AG04449 (cell line): ENCODE measurements at regions not wholly inside any gene's neighbourhood (a gene's known extent, or its start where the extent isn't known, plus 50 kb on each side); places are given as distances from the start of the nearest gene placed in this dataset.
"Not testable (repeated sequence)": the region's sequence is repeated elsewhere in the genome, so short reads cannot be mapped to it uniquely, and the experiment has no call there.

Experiments
- CTCF ChIA-PET: fragments of 350-600 bp; formaldehyde crosslinking; extraction: SDS; loops from one replicate; lab custom pipeline; 2021; ENCODE audit warnings: antibody characterized with exemption; lab: Yijun Ruan, JAX
- POLR2A ChIA-PET: fragments of 400-600, 350-600 bp; formaldehyde crosslinking; extraction: SDS; loops from one replicate; lab custom pipeline; 2020; ENCODE audit warnings: antibody characterized with exemption, inconsistent platforms; lab: Yijun Ruan, JAX
- DNase-seq: peaks from one replicate; pipeline ENCODE4 v3.0.0-alpha.2; 2010; ENCODE audit warnings: low read depth, low spot score
- H3K4me3 ChIP-seq: 2 replicates; pipeline ENCODE4 v1.5.1; 2011; ENCODE audit warnings: low read depth, mild to moderate bottlenecking, control low read depth, low read length
- CTCF ChIP-seq: IDR thresholded peaks from one replicate; pipeline ENCODE4 v1.5.1; 2011; ENCODE audit warnings: mild to moderate bottlenecking, moderate library complexity, low read length, control low read depth, inconsistent platforms; ENCODE audit not compliant: insufficient read depth; ENCODE audit errors: missing control alignments

DNA sequence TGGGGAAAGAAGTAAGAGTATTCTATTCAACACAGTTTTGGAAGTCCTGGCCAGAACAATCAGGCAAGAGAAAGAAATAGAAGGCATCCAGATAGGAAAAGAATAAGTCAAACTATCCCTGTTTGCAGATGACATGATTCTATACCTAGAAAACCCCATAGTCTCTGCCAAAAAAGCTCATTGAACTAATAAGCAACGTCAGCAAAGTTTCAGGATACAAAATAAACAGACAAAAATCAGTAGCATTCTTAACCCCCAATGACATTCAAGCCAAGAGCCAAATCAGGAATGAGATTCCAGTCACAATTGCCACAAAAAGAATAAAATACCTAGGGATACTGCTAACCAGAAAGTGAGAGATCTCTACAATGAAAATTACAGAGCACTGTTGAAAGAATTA, 99.4 kb upstream of the MITF start:
- ChIA-PET POLR2A (no interaction called here), CTCF (no interaction called here)
- DNase-seq = no peak
- no peak overlapping the region for H3K4me3 ChIP-seq
- TF ChIP-seq CTCF = no peak

DNA sequence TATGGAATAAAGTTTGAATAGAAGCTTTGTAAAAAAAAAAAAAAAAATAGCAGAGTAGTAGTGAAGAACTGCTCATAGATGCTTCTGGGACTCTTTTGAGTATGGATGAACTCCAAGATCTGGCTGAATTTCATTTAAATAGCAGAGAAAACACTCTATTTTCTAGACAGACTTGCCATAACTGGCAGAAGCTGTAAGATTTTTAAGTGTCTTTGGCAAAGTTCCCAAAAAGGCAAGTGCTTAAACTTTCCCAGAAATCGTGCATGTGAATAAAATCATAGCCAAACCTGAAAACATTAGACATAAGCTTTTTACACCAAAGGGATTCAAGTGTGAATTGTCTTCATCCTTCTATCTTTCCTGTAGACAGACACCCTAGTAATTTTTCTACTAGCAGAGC, 110.3 kb upstream of the MITF start:
- ChIA-PET POLR2A (no interaction called here), CTCF (no interaction called here)
- no peak for DNase-seq
- TF ChIP-seq CTCF = no peak
- no peak overlapping the region for H3K4me3 ChIP-seq

- ChIA-PET CTCF (no interaction called here), POLR2A (no interaction called here)
- no peak for TF ChIP-seq CTCF
- no peak overlapping the region for H3K4me3 ChIP-seq
- no peak for DNase-seq
Measured at GRCh38 chr3:69613286-69613685, 126.0 kb upstream of the MITF start.

- TF ChIP-seq CTCF = no peak
- no peak for DNase-seq
- no peak overlapping the region for H3K4me3 ChIP-seq
- ChIA-PET CTCF (no interaction called here), POLR2A (no interaction called here)
Measured at GRCh38 chr3:69612791-69613190, 126.5 kb upstream of the MITF start.

GRCh38 chr3:69609566-69609965, 129.7 kb upstream of the MITF start:
- POLR2A ChIA-PET, H3K4me3 ChIP-seq, DNase-seq, CTCF ChIA-PET: not testable (repeated sequence)

DNA sequence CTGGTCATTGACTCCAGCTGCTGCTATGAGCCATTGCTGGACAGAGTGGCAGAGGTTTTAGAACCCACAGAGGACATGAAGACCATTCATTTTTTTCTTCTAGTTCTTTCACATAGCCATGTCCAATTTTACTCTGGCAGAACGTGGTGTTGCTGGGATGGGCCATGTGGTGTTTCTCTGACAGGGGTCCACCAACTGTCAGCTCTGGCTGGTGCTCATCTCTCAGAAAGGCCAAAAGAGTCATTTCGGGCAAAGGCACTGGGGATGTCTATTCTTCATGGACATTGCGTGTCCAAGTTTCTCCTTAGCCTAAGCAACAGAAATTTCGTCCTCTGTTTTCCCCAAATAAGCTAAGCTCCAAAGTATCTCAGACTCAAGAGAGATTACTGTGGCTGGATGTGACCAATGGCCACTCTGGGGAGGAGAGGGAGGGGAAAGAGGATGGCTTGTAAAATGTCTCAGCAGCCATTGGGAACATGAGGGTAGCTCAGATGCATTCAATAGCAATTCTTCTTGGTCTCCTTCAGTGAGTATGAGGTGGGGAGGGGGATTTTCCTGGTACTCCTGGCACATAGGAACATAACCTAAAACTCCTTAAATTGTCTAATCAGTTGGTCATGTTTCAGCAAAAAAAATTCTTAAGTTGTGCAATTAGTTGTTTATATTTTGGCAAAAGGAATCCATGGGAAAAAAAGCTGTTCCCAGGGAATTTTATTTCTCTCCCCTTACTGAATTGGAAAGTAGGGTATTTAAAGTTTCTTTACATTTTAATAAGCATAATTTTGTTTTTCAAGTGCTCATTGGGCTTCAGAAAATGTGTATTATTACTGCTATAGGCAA, 131.6 kb upstream of the MITF start:
- POLR2A ChIA-PET = no interaction called here
- no peak for TF ChIP-seq CTCF
- DNase-seq = no peak
- CTCF ChIA-PET = no interaction called here
- H3K4me3 ChIP-seq = no peak overlapping the region

GRCh38 chr3:69605867-69606266, 133.4 kb upstream of the MITF start:
- no peak for DNase-seq
- H3K4me3 ChIP-seq = no peak overlapping the region
- ChIA-PET CTCF (no interaction called here), POLR2A (no interaction called here)
- no peak for TF ChIP-seq CTCF
